Activated CD4-positive, alpha-beta T cell treated with anti-CD3 and anti-CD28 coated beads, Interleukin-2, amount 10 ng/mL, durations not matched to agents 7 days and 5 days (primary cell): ENCODE measurements at regions not wholly inside any gene's neighbourhood (a gene's known extent, or its start where the extent isn't known, plus 50 kb on each side); places are given as distances from the start of the nearest gene placed in this dataset.

Experiments used
- CTCF ChIA-PET: fragments of 350-600 bp; sonication (Branson Sonifier 250); formaldehyde crosslinking; loops from one replicate; lab custom pipeline; 2021; ENCODE audit warnings: antibody characterized with exemption; lab: Charles Lee
- POLR2A ChIA-PET: fragments of 350-600 bp; sonication (Branson Sonifier 250); formaldehyde crosslinking; loops from one replicate; lab custom pipeline; 2021; ENCODE audit warnings: antibody characterized with exemption; lab: Charles Lee
- DNase-seq: peaks from one replicate; pipeline ENCODE4 v3.0.0-alpha.2; 2020
- H3K27ac Mint-ChIP-seq: one replicate; pipeline ENCODE4 v1.8.0; 2021; ENCODE audit warnings: mild to moderate bottlenecking, moderate library complexity, mixed read lengths
- H3K27me3 Mint-ChIP-seq: one replicate; pipeline ENCODE4 v1.8.0; 2021; ENCODE audit warnings: mixed read lengths
- H3K36me3 Mint-ChIP-seq: one replicate; pipeline ENCODE4 v1.8.0; 2021; ENCODE audit warnings: low read depth, mixed read lengths
- H3K4me1 Mint-ChIP-seq: one replicate; pipeline ENCODE4 v1.8.0; 2021; ENCODE audit warnings: mixed read lengths
- H3K4me3 Mint-ChIP-seq: one replicate; pipeline ENCODE4 v1.8.0; 2021; ENCODE audit warnings: mild to moderate bottlenecking, moderate library complexity, mixed read lengths
- H3K9me3 Mint-ChIP-seq: one replicate; pipeline ENCODE4 v1.8.0; 2021; ENCODE audit warnings: mixed read lengths

- ChIA-PET POLR2A (no interaction called here), CTCF (interaction anchor here (0.8 to 1.2 kb wide), 4 partner anchors 9 to 346 kb away, joined by 3 to 7 read pairs (median 3); no protein-coding TSS in a partner anchor)
- Mint-ChIP-seq H3K27me3 (no peaks in the 10 kb centered on the region), H3K9me3 (no peaks in the 10 kb centered on the region), H3K4me1 (no peaks in the 10 kb centered on the region), H3K27ac (no peak overlapping the region), H3K36me3 (peaks cover 3% of the 10 kb centered on the region), H3K4me3 (no peak overlapping the region)
- DNase-seq, result no peak
These were observed 68.1 kb upstream of the LPP start for GRCh38 chr3:188085584-188086560.

DNA sequence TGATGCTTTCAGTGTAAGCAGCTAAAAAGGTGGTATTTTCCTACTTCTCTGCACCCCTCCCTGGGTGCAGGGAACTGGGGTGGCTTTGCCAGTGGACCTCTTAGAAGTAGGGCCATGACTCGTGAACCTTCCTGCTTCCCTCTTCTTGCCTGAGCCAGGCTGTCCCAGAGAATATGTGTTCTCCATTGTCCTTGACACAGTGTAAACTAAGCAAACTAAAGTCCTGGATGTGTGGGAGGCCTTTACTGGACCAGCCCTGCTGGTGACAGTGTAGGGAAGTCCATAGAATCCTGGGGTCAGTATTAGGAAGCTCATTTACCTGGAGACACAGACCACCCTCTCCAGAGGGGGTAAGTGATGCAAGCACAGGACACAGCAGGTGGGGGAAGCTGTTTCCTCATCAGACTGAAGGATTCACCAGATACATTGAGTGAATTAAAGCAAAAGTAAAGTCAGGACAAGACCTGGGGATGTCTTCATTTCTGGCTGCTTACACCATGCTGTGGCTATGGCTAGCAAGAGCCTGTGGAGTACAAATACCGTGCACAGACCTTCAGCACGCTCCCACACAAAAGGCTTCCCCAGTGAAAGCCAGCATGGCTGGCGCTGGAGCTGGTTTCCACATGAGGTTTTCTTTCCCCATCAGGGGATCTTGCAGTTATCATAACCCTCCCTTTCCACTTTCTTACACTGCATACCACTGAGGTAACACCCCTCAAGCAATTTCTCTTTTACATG, 64.8 kb upstream of the LPP start:
- Mint-ChIP-seq H3K4me1 (no peaks in the 10 kb centered on the region), H3K36me3 (no peaks in the 10 kb centered on the region), H3K27me3 (no peaks in the 10 kb centered on the region), H3K27ac (no peak overlapping the region), H3K4me3 (no peak overlapping the region), H3K9me3 (no peaks in the 10 kb centered on the region)
- CTCF ChIA-PET, result interaction anchor here (1.0 kb wide), 1 partner anchor 13 kb away, joined by 5 read pairs; no protein-coding TSS in a partner anchor
- POLR2A ChIA-PET, result no interaction called here
- no peak for DNase-seq

DNA sequence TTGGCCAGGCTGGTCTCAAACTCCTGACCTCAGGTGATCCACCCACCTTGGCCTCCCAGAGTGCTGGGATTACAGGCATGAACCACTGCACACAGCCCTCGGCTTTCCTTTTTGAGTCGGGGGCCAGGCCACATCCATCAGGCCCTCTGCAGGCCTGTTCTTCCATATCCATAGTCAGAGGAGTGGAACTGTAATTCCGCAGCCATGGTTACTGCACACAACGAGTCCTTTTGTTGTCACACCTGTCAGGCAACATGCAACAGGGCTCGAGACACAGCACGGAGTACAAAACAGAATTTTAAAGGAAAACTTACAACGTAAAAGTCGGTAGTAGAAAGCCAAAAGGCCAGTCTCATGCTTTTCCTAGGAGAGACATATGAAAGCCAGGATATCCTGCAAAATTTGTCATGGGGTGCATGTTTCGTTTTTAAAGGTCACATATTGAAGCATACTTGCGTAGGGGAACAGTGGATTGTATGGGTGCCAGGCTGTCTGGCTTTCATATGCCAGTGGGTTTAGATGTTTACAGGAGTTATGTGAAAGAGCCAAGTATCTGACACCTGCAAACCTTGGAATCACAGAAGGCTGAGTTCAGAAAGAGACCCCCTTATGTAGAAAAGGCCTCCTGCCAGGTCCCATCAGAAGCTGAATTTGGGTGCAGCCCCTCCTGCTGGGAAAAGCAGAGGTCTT, 63.2 kb upstream of the LPP start:
- H3K36me3 Mint-ChIP-seq, result no peaks in the 10 kb centered on the region
- no peaks in the 10 kb centered on the region for H3K4me1 Mint-ChIP-seq
- ChIA-PET CTCF (no interaction called here), POLR2A (no interaction called here)
- no peak for DNase-seq
- H3K4me3 Mint-ChIP-seq, result no peak overlapping the region
- no peaks in the 10 kb centered on the region for H3K27me3 Mint-ChIP-seq
- no peak overlapping the region for H3K27ac Mint-ChIP-seq
- no peaks in the 10 kb centered on the region for H3K9me3 Mint-ChIP-seq

- no peaks in the 10 kb centered on the region for H3K27me3 Mint-ChIP-seq
- no peak for DNase-seq
- H3K4me3 Mint-ChIP-seq, result no peak overlapping the region
- H3K9me3 Mint-ChIP-seq, result no peaks in the 10 kb centered on the region
- no peak overlapping the region for H3K27ac Mint-ChIP-seq
- ChIA-PET POLR2A (no interaction called here), CTCF (interaction anchor here (0.6 kb wide), 1 partner anchor 60 kb away, joined by 4 read pairs; no protein-coding TSS in a partner anchor)
- no peaks in the 10 kb centered on the region for H3K4me1 Mint-ChIP-seq
- H3K36me3 Mint-ChIP-seq, result no peaks in the 10 kb centered on the region
These were observed 62.2 kb upstream of the LPP start for GRCh38 chr3:188091746-188092145.

- Mint-ChIP-seq H3K4me1 (no peaks in the 10 kb centered on the region), H3K27me3 (no peaks in the 10 kb centered on the region), H3K9me3 (no peaks in the 10 kb centered on the region), H3K36me3 (no peaks in the 10 kb centered on the region), H3K4me3 (no peak overlapping the region), H3K27ac (no peak overlapping the region)
- CTCF ChIA-PET, result interaction anchor here (1.2 kb wide), 1 partner anchor 24 kb away, joined by 3 read pairs; no protein-coding TSS in a partner anchor
- POLR2A ChIA-PET, result no interaction called here
- DNase-seq, result no peak
These were observed 61.3 kb upstream of the LPP start for GRCh38 chr3:188092648-188093047.

- Mint-ChIP-seq H3K9me3 (peaks cover 5% of the 10 kb centered on the region), H3K27me3 (no peaks in the 10 kb centered on the region), H3K27ac (no peak overlapping the region), H3K4me1 (no peaks in the 10 kb centered on the region), H3K36me3 (no peaks in the 10 kb centered on the region), H3K4me3 (no peak overlapping the region)
- no peak for DNase-seq
- POLR2A ChIA-PET, result no interaction called here
- CTCF ChIA-PET, result interaction anchor here (0.8 to 3.4 kb wide), 5 partner anchors 9 to 356 kb away, joined by 3 to 13 read pairs (median 5); no protein-coding TSS in a partner anchor
These were observed 58.5 kb upstream of the LPP start for GRCh38 chr3:188095431-188095830.

GRCh38 chr3:188097791-188098190, 56.2 kb upstream of the LPP start:
- Mint-ChIP-seq H3K27me3 (no peaks in the 10 kb centered on the region), H3K9me3 (peaks cover 10% of the 10 kb centered on the region), H3K4me3 (no peak overlapping the region), H3K4me1 (no peaks in the 10 kb centered on the region), H3K27ac (no peak overlapping the region), H3K36me3 (no peaks in the 10 kb centered on the region)
- ChIA-PET CTCF (interaction anchor here (1.4 kb wide), 1 partner anchor 182 kb away, joined by 4 read pairs; no protein-coding TSS in a partner anchor), POLR2A (no interaction called here)
- no peak for DNase-seq

- no peaks in the 10 kb centered on the region for H3K27me3 Mint-ChIP-seq
- CTCF ChIA-PET, result interaction anchor here (1.1 to 1.5 kb wide), 2 partner anchors 13 to 58 kb away, joined by 4 read pairs; no protein-coding TSS in a partner anchor
- H3K4me3 Mint-ChIP-seq, result no peak overlapping the region
- POLR2A ChIA-PET, result no interaction called here
- no peak overlapping the region for H3K27ac Mint-ChIP-seq
- DNase-seq, result no peak
- no peaks in the 10 kb centered on the region for H3K4me1 Mint-ChIP-seq
- H3K36me3 Mint-ChIP-seq, result no peaks in the 10 kb centered on the region
- H3K9me3 Mint-ChIP-seq, result peaks cover 12% of the 10 kb centered on the region
These were observed 54.0 kb upstream of the LPP start for GRCh38 chr3:188099907-188100306.

DNA sequence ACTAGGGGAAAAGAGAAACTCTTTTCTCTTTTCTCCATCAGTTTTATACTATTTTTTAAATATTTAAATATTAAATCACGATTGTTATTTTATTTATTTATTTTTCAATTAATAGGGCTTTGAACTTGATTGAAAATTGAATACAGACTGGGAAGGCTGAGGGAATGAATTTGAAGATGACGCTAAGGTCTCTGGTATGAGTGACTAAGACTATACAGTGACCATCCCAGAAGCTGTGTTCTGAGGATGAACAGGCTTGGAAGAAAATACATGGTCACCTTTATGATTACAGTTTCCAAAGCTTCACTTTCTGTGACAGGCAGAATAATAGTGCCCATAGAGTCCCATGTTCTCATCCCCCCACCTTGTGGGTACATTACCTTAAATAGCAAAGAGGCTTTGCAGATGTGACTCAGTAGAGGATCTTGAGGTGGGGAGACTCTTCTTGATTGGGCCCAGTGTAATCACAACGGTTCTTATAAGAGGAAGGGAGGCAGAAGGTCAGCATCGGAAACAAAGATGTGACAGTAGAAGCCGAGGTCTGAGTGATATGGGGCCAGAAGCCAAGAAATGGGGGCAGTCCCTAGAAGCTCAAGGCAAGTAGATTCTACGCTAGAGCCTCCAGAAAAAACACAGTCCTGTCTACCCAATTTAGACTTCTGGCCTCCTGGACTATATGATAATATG, 51.0 kb upstream of the LPP start:
- POLR2A ChIA-PET, result no interaction called here
- no peaks in the 10 kb centered on the region for H3K36me3 Mint-ChIP-seq
- H3K4me3 Mint-ChIP-seq, result no peak overlapping the region
- no peak overlapping the region for H3K27ac Mint-ChIP-seq
- CTCF ChIA-PET, result interaction anchor here (0.8 kb wide), 1 partner anchor 128 kb away, joined by 3 read pairs; no protein-coding TSS in a partner anchor
- H3K9me3 Mint-ChIP-seq, result peaks cover 12% of the 10 kb centered on the region
- H3K27me3 Mint-ChIP-seq, result peaks cover 3% of the 10 kb centered on the region
- DNase-seq, result no peak
- no peaks in the 10 kb centered on the region for H3K4me1 Mint-ChIP-seq

- H3K27me3 Mint-ChIP-seq, result peaks cover 3% of the 10 kb centered on the region
- POLR2A ChIA-PET, result no interaction called here
These were observed 49.9 kb upstream of the LPP start for GRCh38 chr3:188104050-188104449.

More at GRCh38 chr3:188104050-188104449, 49.9 kb upstream of the LPP start:
- CTCF ChIA-PET, result interaction anchor here (1.3 kb wide), 1 partner anchor 9 kb away, joined by 3 read pairs; no protein-coding TSS in a partner anchor
- H3K4me3 Mint-ChIP-seq, result no peak overlapping the region
- peaks cover 5% of the 10 kb centered on the region for H3K4me1 Mint-ChIP-seq
- no peak for DNase-seq
- H3K27ac Mint-ChIP-seq, result no peak overlapping the region
- peaks cover 14% of the 10 kb centered on the region for H3K9me3 Mint-ChIP-seq
- no peaks in the 10 kb centered on the region for H3K36me3 Mint-ChIP-seq
